ENCODE measurements at regions not wholly inside any gene's neighbourhood (a gene's known extent, or its start where the extent isn't known, plus 50 kb on each side); places are given as distances from the start of the nearest gene placed in this dataset.
"Not testable (repeated sequence)": the region's sequence is repeated elsewhere in the genome, so short reads cannot be mapped to it uniquely, and the experiment has no call there.

GRCh38 chr21:9764294-9764693, 757.1 kb upstream of the TPTE start:
- DNase-seq (ENCODE audit: low spot score) = not testable (repeated sequence)

GRCh38 chr21:9765538-9765937, 755.8 kb upstream of the TPTE start:
- not testable (repeated sequence) for DNase-seq (ENCODE audit: low spot score)

- not testable (repeated sequence) for DNase-seq (ENCODE audit: low spot score)
These were observed 754.3 kb upstream of the TPTE start for GRCh38 chr21:9766890-9767591.

GRCh38 chr21:9767592-9768375, 753.6 kb upstream of the TPTE start:
- DNase-seq (ENCODE audit: low spot score) = no peak

GRCh38 chr21:9768376-9769130, 752.8 kb upstream of the TPTE start:
- not testable (repeated sequence) for DNase-seq (ENCODE audit: low spot score)

- DNase-seq (ENCODE audit: low spot score) = not testable (repeated sequence)
These were observed 752.3 kb upstream of the TPTE start for GRCh38 chr21:9769131-9769498.

GRCh38 chr21:9769718-9770690, 751.4 kb upstream of the TPTE start:
- not testable (repeated sequence) for DNase-seq (ENCODE audit: low spot score)

GRCh38 chr21:9771466-9772347, 749.7 kb upstream of the TPTE start:
- DNase-seq (ENCODE audit: low spot score) = not testable (repeated sequence)

- DNase-seq (ENCODE audit: low spot score) = no peak
These were observed 749.1 kb upstream of the TPTE start for GRCh38 chr21:9772348-9772672.

GRCh38 chr21:9772877-9773420, 748.4 kb upstream of the TPTE start:
- DNase-seq (ENCODE audit: low spot score) = not testable (repeated sequence)

- DNase-seq (ENCODE audit: low spot score) = no peak
These were observed 747.0 kb upstream of the TPTE start for GRCh38 chr21:9774347-9774746.

- not testable (repeated sequence) for DNase-seq (ENCODE audit: low spot score)
These were observed 746.3 kb upstream of the TPTE start for GRCh38 chr21:9774901-9775593.

- DNase-seq (ENCODE audit: low spot score) = not testable (repeated sequence)
These were observed 745.5 kb upstream of the TPTE start for GRCh38 chr21:9775877-9776276.

- DNase-seq (ENCODE audit: low spot score) = not testable (repeated sequence)
These were observed 744.9 kb upstream of the TPTE start for GRCh38 chr21:9776286-9777020.

GRCh38 chr21:9778541-9778940, 742.8 kb upstream of the TPTE start:
- not testable (repeated sequence) for DNase-seq (ENCODE audit: low spot score)

GRCh38 chr21:9780441-9780937, 740.9 kb upstream of the TPTE start:
- no peak for DNase-seq (ENCODE audit: low spot score)

- not testable (repeated sequence) for DNase-seq (ENCODE audit: low spot score)
These were observed 737.8 kb upstream of the TPTE start for GRCh38 chr21:9783587-9783986.

GRCh38 chr21:9784201-9784600, 737.2 kb upstream of the TPTE start:
- DNase-seq (ENCODE audit: low spot score) = not testable (repeated sequence)

- not testable (repeated sequence) for DNase-seq (ENCODE audit: low spot score)
These were observed 735.3 kb upstream of the TPTE start for GRCh38 chr21:9786092-9786491.
